HL-60 (cell line): ENCODE measurements at regions not wholly inside any gene's neighbourhood (a gene's known extent, or its start where the extent isn't known, plus 50 kb on each side); places are given as distances from the start of the nearest gene placed in this dataset.

Experiments
- CTCF ChIP-seq: IDR thresholded peaks from one replicate; pipeline ENCODE4 v1.5.1; 2011; ENCODE audit warnings: low read length, control low read depth, inconsistent platforms; ENCODE audit not compliant: insufficient read depth
- GABPA ChIP-seq: IDR thresholded peaks from 2 replicates; pipeline ENCODE4 v1.6.1; 2012; ENCODE audit warnings: low read depth
- POLR2AphosphoS5 ChIP-seq: IDR thresholded peaks from 2 replicates; pipeline ENCODE4 v1.6.1; 2012; ENCODE audit warnings: low read depth
- REST ChIP-seq: IDR thresholded peaks from 2 replicates; pipeline ENCODE4 v1.6.1; 2012; ENCODE audit warnings: low read depth; ENCODE audit not compliant: insufficient replicate concordance
- SPI1 ChIP-seq: IDR thresholded peaks from 2 replicates; pipeline ENCODE4 v1.6.1; 2012; ENCODE audit warnings: low read depth, mild to moderate bottlenecking, borderline replicate concordance

GRCh38 chrX:10341309-10341708 is 184.5 kb downstream of the CLCN4 start:
- TF ChIP-seq SPI1 (no peak), CTCF (no peak), GABPA (no peak), REST (no peak), POLR2AphosphoS5 (no peak)
